Right renal pelvis (tissue), 4 donors: ENCODE measurements at regions not wholly inside any gene's neighbourhood (a gene's known extent, or its start where the extent isn't known, plus 50 kb on each side); places are given as distances from the start of the nearest gene placed in this dataset.
A peak's percentile ranks its signal among the peaks of the same experiment; 100 is the strongest.
"Not testable (repeated sequence)": the region's sequence is repeated elsewhere in the genome, so short reads cannot be mapped to it uniquely, and the experiment has no call there.

Experiments
- DNase-seq, 4 donors: peaks; one replicate each; pipeline ENCODE4 v3.0.0-alpha.2; 2013; ENCODE audit warnings: low read depth in 4 of 4, low spot score in 3 of 4, missing footprints in 1 of 4

DNA sequence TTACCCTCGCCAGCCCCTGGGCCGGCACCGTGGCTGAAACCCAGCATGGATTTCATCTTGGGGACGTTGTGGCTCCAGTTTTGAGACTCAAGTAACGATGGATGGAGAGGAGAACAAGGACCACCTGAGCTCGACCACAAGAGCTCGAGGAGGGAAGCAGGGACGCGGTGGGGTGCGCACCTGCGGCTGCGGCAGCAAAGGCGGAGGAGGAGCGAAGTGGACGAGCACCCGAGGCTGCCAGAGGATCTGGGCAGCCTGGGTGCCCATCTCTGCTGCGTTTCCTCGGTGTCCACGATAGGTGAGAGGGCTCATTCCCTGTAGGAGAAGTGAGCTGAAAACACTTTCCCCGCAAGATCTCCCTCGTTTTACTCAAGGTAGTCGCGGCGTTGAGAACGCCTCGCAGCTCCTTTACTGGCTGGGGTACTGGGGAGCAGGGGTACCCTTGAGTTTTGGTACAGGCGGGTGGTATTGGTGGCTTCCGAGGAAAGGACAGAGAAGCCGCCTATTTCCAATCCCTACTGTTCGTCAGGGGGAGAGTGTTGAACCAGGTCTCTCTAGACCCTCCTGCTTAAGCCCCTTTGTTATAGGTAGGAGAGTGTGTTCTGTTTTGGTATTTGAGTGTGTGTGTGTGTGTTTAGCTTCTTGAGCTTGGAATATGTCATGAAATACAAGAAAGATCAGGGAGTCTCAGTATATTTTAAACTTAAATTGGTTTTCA is 137.7 kb downstream of the TRIM27 start:
- no peak for DNase-seq

DNA sequence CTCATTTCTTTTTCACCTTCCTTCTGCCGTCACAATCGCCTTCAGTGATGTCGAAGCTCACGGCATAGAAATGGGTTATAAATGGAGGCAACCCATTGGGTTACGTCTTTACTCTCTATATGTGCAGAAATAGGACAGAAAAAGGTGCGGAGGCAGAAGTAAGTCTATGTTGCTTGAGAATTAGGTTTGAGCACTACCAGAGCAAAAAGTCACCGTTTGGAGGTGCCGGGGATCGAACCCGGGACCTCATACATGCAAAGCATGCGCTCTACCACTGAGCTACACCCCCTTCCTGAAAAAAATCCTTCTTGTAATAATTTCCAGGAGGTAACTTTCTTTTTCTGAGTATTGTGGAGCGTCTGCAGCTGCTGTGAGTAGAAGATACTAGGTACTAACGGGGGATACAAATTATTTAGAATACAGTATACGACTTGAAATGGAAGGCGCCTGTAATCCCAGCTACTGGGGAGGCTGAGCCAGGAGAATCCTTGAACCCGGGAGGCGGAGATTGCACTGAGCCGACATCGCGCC is 134.2 kb downstream of the TRIM27 start:
- DNase-seq: peak in 1 of 4 donors; percentile 23

DNA sequence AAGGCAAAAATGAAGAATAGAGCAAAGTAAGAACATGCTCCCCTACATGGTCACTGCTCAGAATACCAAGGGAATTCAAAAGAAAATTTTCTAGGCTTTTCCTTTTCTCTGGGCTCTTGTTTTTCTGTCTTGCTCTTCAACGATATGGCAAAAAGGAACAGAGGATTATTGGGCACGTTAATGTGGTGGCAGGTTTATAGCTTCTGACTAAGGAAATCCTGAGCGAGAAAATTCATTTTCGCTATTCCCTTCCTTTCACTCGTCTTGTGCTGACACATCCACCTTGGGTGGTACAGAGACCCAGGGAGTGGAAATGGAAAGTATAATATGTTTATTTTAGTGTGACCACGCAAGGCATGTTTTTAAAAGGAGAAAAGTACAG is 132.8 kb downstream of the TRIM27 start:
- no peak for DNase-seq

DNA sequence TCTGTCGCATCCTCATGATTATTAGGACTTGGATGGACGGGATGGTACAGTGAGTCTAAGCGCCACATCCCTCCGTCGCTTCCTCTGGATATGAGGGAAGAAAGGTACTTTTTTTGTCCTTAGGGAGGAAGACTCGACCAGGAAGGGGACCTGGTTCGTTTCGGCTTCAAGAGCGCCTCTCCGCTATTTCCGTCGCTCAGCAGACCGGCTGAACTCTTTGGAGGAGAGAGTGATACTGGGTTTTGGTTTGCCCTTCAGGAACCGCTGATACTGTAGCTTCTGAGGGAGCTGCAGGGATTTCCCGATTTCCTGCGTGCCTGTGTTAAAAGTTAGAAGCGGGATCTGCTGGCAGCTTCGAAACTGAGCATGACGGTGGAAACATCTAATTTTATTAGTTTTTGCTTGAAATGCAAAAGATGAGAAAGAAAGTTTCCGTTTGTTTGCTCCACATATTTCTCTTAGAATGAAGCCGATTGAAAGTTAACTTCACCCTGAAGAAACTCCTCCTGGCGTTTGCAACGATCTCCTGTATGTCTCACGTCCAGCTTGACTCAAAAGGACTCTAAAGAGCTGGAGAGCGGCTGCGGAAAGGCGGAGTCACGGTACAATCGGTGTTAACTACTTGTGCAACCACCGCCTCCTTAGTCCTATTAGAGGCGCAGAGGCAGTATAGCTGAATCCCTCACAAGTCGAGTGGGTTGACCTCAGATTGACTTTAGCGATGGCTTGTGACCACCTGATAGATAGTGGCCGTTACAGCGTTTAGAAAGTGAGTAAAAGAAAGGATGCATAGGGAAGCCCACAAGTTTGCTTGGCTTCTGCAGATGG is 129.4 kb downstream of the TRIM27 start:
- no peak for DNase-seq

DNA sequence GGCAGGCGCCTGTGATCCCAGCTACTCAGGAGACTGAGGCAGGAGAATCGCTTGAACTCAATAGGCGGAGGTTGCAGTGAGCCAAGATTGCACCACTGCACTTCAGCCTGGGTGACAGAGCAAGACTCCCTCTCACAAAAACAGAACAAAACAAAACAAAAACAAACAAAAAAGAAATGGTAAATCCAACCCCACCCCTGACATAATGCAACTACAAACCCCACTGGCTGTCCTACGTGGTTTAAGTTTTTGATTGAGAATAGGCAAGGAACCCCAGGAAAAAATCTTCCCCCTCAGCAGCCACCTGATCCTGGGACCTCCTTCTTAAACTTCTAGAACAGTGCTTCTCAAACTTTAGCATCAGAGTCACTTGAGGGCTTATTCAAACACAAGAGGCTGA is 123.1 kb downstream of the TRIM27 start:
- DNase-seq: not testable (repeated sequence)

DNA sequence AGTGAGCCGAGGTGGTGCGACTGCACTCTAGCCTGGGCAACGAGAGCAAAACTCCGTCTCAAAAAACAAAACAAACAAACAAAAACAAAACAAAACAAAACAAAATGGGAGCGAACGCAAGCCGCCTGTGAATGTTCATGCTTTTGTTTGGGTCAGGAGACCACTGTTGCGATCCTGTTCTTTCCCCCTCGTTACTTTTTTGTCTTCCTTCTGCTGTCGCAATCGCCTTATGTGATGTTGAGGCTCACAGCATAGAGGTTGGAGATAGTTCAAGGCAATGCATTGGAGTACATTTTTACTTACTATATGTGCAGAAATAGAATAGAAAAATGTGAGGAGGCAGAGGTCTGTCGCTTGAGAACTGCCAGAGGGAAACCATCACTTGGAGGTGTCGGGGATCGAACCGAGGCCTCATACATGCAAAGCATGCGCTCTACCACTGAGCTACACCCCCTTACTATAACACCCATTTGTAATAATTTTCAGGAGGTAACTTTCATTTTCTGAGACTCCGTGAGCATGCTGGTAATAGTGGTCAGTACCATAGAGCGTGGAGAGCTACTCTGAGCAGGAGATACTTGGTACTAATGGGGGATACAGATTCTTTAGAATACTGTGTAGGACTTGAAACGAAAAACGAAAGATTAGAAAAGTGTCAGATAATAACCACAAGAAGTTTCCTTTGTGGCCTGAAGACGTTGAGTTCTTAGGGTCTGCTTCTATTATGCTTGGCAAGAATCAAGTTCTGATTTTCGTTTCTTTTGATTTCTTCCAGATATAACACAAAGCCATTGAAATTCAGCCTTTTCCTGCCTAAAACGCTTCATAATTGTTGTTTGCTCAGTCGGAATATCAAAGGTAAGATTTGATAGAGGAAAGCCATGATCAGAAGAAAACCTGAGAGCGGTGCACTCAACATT is 121.1 kb downstream of the TRIM27 start:
- DNase-seq: no peak

DNA sequence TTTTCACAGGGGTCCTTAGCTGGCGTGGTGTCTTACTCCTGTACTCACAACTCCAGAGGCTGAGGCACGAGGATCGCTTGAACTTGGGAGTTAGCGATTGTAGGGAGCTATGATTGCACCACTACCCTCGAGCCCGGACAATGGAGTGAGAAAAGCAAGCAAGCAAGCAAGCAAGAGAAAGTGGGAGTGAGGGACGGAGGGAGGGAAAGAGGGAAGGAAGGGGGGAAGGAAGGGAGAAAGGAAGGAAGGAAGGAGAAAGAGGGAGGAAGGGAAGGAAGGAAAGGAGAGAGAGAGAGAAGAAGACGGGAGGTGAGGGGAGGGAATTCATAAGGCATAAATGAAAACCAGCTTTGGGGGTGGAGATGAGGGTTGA is 120.5 kb downstream of the TRIM27 start:
- no peak for DNase-seq

DNA sequence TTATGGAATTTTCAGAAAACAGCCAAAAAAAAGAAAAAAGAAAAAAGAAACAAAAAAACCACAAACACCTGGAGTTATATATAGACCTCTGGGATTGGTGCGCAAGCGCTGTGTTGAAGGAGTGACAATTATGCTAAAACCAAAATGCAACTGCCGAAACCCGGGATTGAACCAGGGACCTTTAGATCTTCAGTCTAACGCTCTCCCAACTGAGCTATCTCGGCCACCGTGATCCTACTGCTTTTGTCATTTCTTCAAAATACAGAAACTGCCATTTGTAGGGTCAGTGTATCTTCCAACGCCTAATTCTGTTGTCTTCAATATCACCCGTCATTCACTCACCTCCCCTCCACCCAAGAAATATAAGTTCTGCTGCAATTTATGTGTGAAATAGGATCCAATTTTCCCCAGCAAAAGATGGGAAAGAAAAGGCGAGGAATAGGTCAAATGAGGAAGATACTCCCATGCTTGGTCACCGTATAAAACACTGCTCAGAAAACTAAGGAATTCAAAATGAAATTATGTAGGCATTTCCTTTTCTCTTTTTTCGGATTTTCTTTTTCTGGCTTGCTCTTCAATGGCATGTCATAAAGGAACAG is 116.0 kb downstream of the TRIM27 start:
- DNase-seq: no peak

DNA sequence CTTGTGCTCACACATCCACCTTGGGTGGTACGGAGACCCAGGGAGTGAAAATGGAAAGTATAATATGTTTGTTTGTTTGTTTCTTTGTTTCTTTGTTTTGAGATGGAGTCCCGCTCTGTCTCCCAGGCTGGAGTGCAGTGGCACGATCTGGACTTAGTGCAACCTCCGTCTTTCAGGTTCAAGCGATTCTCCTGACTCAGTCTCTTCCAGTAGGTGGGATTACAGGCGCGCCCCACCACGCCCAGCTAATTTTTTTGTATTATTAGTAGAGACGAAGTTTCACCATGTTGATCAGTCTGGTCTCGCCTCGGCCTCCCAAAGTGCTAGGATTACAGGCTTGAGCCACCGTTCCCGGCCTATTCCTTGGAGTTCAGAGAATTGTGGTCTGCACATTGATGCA is 115.4 kb downstream of the TRIM27 start:
- no peak for DNase-seq

DNA sequence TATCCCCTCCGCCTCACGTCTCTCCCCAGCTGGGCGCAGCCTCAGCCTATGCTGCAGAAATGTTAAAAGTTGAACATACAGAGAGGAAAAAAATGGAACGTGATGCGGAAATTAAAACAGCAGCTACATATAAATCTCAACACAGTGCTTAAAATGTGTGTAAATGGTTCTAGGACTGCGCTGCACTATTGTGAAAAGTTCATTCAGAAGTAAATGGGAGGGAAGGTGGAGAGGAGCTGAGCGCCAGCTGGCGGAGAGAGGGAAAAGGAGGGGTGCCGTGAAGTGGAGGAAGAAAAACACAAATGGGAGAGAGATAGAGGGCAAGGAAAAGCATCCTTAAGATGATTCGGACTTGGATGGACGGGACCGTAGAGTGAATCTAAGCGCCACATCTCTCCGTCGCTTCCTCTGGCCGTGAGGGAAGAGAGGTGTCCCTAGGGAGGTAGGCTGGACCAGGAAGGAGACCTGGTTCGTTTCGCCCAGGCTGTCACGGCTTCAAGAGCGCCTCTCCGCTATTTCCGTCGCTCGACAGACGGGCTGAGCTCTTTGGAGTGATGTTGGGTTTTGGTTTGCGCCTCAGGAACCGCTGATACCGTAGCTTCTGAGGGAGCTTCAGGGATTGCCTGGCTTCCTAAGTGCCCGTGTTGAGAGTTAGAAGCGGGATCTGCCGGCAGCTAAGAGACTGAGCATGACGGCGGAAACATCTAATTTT is 113.7 kb downstream of the TRIM27 start:
- no peak for DNase-seq

DNA sequence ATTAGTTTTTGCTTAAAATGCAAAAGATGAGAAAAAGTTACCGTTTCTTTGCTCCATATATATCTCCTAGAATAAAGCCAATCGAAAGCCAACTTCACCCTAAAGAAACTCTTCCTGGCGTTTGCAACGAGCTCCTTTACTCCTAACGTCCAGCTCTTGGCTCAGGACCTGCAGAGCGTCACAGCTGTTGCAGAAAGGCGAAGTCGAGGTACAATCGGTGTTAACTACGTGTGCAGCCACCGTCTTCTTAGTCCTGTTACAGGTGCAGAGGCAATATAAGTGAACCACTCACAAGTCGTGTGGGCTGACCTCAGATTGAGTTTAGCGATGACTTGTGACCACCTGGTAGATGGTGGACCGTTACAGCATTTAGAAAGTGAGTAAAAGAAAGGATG is 113.1 kb downstream of the TRIM27 start:
- no peak for DNase-seq

DNA sequence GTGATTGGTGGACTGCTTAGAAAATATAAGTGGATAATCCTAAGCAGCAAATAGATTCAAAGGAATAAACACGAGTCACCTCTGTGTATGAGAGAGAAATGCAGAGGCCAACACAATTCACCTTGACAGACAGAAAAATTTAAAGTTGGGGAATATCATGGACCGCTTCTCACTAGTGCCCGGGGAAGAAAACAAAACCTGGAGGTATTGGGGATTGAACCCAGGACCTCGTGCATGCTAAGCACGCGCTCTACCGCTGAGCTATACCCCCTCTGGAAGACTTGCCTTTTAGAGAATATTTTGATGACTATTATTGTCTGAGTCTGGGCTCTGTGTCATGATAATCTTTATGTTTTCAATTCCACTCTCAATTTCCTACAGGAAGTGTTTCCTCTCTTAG is 111.9 kb downstream of the TRIM27 start:
- no peak for DNase-seq

DNA sequence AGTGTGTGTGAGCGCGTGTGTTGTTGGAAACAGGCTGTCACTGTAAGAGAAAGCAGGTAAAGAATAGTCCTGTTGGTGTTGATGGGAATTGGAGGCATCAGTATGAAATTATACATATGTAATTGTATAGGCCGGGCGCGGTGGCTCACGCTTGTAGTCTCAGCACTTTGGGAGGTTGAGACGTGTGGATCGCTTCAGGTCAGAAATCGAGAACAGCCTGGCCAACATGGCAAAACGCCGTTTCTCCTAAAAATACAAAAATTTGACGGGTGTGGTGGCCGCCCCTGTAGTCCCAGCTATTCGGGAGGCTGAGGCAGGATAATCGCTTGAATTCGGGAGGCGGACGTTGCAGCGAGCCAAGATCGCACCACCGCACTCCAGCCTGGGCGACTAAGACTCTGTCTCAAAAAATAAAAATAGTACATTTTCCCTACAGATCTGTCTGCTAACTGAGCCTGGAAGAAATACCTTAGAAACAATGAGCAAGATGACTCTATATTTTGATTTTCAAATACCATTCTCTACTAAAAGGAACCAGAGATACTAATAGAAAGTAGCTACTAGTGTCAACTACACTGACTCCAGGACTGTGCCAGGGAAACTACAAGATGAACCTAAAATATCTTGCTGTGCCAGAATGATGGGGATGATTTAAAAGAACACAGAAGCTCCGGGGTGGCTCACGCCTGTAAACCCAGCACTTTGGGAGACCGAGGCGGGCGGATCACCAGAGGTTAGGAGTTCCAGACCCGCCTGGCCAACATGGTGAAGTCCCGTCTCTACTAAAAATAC is 110.8 kb downstream of the TRIM27 start:
- no peak for DNase-seq

DNA sequence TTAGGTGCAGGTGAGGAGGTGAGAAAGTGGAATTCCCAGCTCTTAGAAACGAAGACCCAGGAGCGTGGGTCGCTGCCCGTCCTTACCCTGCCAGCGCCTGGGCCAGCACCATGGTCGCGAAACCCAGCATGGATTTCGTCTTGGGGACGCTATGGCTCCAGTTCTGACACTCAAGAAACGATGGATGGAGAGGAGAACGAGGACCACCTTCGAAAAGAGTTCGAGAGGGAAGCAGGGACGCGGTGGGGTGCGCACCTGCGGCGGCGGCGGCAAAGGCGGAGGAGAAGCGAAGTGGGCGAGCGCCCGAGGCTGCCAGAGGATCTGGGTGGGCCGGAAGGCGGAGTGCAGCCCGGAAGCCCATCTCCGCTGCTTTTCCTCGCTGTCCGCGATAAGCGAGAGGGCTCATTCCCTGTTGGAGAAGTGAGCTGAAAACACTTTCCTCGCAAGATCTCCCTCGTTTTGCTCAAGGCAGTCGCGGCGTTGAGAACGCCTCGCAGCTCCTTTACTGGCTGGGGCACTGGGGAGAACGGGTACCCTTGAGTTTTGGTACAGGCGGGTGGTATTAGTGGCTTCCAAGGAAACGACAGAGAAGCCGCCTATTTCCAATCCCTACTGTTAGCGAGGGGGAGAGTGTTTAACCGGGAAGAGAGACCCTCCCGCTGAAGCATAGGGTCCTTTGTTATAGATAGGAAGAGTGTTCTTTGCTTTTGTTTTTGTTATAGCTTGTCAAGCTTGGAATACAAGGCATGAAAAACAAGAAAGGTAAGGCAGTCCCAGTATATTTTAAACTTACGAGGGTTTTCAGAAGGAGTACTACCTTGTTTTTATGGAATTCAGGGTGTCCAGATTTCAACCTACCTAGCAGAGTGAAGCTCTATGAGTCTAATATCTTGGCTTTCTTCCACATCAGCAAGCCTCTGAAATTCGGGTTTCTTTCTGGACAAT is 109.5 kb downstream of the TRIM27 start:
- no peak for DNase-seq

DNA sequence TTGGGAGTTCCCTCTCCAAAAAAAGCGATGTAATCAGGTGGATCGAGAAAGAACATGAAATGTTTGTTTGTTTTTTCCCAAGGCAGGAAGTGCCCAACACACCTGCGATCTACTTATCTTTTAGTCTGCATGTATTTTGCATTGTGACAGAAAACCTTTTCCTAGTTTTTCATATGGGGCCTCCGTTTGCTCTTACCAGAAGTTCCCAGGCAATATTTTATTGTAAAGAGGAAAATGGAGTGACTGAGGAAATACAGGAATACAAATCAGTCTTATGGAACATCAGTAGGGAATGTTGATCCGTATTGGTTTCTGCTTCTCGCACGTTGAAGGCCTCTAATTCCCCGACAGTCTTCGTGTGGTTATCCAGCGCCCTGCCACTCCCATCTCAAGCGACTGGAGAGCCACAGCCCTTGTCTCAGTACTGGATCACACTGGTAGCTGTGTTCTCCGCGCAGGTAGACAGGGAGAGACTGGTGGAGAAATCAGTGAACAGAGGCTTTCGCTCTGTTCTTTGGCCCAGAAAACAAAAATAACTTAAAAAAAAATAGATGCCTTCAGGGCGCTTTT is 107.4 kb downstream of the TRIM27 start:
- no peak for DNase-seq

DNA sequence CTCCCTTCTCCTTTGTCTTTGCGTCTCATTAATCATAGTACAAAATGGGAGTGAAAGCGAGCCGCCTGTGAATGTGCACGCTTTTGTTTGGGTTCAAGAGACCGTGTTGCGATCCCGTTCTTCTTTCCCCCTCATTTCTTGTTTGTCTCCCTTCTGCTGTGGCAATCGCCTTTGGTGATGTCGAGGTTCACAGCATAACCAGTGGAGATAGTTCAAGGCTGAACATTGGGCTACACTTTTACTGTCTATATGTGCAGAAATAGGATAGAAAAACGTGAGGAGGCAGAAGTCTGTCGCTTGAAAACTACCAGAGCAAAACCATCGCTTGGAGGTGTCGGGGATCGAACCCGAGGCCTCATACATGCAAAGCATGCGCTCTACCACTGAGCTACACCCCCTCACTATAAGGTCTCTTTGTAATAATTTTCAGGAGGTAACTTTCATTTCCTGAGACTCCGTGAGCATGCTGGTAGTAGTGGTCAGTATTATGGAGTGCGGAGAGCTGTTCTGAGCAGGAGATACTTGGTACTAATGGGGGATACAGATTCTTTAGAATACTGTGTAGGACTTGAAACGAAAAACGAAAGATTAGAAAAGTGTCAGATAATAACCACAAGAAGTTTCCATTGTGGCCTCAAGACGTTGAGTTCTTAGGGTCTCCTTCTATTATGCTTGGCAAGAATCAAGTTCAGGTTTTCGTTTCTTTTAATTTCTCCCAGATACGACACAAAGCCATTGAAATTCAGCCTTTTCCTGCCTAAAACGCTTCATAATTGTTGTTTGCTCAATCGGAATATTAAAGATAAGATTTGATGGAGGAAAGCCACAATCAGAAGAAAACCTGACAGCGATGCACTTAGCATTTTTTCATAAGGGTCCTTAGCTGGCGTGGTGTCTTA is 106.6 kb downstream of the TRIM27 start:
- DNase-seq: no peak

DNA sequence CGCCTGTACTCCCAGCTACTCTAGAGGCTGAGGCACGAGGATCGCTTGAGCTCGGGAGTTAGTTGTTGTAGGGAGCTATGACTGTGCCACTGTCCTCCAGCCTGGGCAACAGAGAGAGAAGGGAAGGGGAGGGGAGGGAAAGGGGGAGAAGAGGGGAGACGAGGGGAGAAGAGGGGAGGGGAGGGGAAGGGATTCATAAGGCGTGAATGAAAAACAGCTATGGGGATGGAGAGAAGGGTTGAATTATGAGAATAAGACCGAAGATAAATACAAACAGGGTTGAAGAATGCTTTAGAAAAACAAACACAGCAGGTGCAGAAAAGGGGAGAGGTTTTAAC is 106.0 kb downstream of the TRIM27 start:
- DNase-seq: no peak
